Endothelial cell of hepatic sinusoid (primary cell): ENCODE measurements at regions not wholly inside any gene's neighbourhood (a gene's known extent, or its start where the extent isn't known, plus 50 kb on each side); places are given as distances from the start of the nearest gene placed in this dataset.

ENCODE experiments used
- in situ Hi-C: cut with HindIII; loops from 2 replicates; pipeline ENCODE4 v1.10.0; 2017; ENCODE audit warnings: low sequenced_read_pairs

GRCh38 chrX:39377157-39377556 is 575.9 kb downstream of the MID1IP1 start:
- in situ Hi-C loops, result no loop called here

- in situ Hi-C loops, result no loop called here
These were observed 576.5 kb downstream of the MID1IP1 start for GRCh38 chrX:39377773-39378172.

GRCh38 chrX:39381422-39381821 is 580.2 kb downstream of the MID1IP1 start:
- in situ Hi-C loops, result no loop called here

GRCh38 chrX:39384996-39385395 is 583.7 kb downstream of the MID1IP1 start:
- in situ Hi-C loops, result no loop called here

DNA sequence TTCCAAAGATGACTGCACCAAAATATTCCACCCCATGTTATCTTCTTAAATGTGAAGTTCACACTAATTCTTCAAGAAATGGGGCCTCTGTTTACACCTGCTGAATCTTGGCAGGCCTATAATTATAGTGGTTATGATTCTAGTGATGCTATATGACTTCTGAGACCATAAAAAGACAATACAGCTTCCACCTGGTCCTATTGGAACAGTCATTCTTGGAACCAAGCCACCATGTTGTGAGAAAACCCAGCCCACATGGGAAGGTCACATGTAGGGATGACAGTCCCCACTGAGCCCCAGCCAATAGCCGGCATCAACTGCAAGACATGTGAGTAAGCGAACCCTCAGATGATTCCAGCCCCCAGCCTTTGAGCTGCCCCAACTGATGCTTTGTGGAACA is 587.5 kb downstream of the MID1IP1 start:
- in situ Hi-C loops, result no loop called here

GRCh38 chrX:39396358-39396995 is 595.2 kb downstream of the MID1IP1 start:
- in situ Hi-C loops, result no loop called here

DNA sequence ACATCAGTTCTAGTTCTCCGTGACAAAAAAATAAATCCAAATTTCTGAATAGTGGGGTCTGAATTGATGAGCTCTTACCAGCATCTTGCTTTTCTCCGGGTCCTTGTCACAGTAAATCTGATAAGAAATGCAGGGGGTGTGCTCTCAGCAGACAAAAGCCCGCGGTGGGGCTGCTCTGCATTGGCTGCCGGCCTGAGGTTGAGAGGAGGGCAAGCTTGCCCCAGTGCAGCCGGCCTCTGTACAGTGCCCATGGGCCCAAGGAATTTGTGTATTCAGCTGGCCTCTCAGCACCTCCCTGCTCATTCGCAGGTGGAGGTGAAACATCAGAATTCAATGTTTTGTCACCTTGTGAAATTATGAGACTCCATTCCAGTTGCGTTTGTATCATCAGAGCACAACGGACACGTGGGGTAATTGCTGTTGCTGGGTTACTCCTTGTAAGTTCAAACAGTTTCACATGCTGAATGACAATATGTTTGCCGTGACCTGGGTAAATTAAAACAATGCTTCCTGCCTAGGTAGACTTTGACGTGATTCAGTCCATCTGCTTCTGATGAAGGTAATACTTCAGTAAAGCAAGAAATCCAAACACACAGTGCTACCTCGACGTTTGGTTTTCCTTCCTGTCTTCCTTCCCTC is 596.4 kb downstream of the MID1IP1 start:
- in situ Hi-C loops, result no loop called here

DNA sequence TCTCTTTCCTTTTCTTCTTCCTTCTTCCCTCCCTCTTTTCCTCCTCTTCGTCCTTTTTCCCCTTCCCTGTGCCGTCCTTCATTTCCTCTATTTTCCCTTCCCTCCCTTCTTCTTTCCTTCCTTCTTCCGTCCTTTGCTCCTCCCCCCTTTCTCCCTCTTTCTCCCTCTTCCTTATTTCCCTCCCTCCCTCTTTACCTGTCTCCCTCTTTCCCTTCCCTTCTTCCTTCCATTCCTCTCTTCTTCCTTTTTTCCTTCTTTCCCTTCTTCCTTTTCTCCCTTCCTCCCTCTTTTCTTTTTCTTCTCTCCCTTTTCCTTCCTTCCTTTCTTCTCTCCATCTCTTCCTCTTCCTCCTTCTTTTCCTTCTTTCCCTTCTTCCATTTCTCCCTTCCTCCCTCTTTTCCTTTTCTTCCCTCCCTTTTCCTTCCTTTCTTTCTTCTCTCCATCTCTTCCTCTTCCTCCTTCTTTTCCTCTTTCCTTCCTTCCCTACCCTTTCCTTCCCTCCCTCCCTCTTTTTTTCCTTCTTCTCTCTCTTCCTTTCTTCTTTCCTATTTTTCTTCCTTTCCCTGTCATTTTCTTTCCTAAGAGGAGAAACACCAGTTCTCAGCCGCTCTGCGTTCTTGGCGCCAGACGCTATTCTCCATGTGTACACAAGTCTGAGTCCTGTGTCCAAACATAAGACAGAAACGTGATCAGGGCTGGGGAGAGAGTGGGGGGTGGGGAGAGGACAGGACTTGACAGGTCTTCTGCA is 597.1 kb downstream of the MID1IP1 start:
- in situ Hi-C loops, result no loop called here

DNA sequence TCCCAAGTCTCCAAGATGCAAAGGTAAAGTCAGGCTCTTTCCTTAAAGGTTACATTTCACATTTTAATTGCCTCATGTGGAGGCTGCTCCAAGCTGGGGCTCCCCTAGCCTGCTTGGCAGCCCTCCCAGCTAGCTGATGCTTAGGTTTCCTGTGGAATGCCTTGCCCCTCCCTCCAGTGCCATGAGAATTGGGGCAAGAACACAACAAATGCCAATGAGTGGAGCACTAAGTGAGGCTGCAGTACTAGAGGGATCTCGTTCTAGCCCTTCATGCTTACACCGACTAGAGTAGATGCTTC is 597.7 kb downstream of the MID1IP1 start:
- in situ Hi-C loops, result no loop called here

- in situ Hi-C loops, result no loop called here
These were observed 598.1 kb downstream of the MID1IP1 start for GRCh38 chrX:39399387-39399786.

- in situ Hi-C loops, result no loop called here
These were observed 600.3 kb downstream of the MID1IP1 start for GRCh38 chrX:39401483-39402110.

DNA sequence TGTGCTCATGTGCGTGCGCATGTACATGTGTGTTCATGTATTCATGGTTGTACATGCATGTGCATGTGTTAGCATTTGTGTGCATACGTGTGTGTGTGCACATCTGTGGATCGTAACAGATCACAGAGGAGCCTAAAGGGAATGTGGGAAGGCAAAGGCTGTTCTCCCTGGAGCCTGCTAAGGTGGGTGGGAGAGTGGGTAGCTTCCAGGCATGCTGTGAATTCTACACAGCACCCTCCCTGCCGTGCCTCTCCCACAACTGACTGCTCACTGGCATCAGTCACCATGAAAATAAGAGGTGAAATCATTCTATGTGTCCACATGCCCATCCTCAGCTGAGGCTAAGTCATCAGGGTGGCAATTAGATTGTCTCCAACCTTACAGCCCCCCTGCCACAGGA is 600.9 kb downstream of the MID1IP1 start:
- in situ Hi-C loops, result no loop called here

DNA sequence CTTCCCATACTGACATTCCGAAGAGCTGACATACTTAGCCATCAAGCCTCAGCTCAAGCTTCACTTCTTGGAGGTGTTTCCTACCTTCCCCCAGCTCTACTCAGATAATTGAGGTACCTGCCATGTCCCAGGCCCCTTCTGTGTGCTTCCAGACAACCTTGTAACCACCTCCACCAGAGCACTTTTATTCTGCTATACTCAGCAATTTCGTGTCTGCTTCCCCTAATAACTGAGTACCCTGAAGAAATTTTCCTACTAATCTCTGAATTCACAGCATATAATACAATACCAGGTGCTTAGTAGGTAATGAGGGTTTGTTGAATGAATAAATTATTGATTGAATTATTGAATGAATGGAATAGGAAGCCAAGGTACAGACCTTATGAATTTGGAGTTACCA is 605.5 kb downstream of the MID1IP1 start:
- in situ Hi-C loops, result no loop called here

GRCh38 chrX:39409246-39409917 is 608.1 kb downstream of the MID1IP1 start:
- in situ Hi-C loops, result no loop called here

GRCh38 chrX:39414290-39414854 is 613.1 kb downstream of the MID1IP1 start:
- in situ Hi-C loops, result no loop called here

GRCh38 chrX:39416547-39417260 is 615.4 kb downstream of the MID1IP1 start:
- in situ Hi-C loops, result no loop called here

DNA sequence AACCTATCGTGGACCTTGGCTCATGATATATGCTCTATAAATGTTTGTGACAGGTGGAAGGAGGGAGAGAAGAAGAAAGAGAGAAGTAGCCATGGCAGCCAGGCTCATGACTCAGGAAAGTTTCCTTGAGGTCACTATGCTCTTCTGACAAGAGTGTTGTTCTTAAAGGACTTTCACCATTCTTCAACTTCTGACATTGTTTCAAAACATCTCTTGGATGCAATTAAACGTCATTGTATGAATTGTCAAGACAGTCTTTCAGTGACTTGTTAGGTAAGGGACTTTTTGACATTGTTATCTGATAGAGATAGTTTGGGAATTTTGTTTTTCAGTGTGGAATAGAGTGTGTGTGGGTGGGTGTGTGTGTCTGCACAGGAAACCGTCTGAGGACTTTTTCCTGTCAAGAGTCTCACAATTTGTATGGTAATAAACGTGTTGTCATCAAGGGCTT is 617.0 kb downstream of the MID1IP1 start:
- in situ Hi-C loops, result no loop called here

DNA sequence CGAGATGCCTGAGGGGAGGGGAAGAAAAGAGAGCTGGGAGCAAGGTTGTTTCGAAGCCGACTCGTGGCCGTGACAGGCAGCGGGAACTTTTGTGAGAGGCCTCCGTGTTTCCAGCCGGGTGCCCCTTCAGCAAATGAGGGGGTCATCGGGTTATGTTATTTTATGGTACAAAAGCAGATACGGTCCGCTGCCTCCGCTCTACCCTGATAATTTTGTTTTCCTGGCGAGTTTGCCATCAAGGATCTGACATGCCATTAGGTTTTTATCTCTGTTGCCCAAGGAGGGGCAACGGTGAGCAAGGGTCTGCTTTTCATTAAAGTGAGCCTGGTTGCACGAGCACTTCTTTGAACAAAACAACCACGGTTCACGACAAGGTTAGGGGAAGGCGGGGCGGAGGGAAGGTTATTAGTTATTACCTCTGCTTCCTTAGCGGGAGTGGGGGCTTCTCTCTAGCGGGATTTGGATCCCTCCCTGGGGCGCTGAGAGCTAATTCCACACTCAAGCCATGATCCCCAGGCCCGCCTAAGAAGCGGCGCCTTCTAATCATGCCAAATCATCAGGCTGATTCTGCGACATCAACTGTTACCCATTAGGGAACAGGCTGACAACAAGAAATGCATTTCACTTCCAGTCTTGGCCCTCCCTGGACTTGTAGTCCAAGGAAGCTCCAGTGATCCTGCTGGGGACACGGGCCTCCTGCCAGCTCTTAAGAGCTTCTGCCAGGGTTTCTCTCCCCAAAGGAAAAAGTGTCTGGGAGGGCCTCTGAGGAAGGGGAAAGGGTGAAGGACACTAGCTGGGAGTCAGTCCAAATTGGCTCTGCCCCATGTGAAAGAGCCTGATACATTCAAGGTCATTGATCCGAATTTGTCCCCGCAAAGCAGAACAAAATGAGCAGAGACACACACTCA is 617.7 kb downstream of the MID1IP1 start:
- in situ Hi-C loops, result no loop called here

- in situ Hi-C loops, result no loop called here
These were observed 619.7 kb downstream of the MID1IP1 start for GRCh38 chrX:39421006-39421405.
